Prostate gland (tissue), 2 donors: ENCODE measurements at regions not wholly inside any gene's neighbourhood (a gene's known extent, or its start where the extent isn't known, plus 50 kb on each side); places are given as distances from the start of the nearest gene placed in this dataset.

Experiments used
- DNase-seq: peaks from one replicate; pipeline ENCODE4 v3.0.0-alpha.2; 2019; ENCODE audit warnings: low spot score
- H3K27ac ChIP-seq, 2 donors: fragments of 200-600 bp; sonication (generic); 2 replicates each; pipeline ENCODE4 v1.5.1; 2017 to 2019
- H3K27me3 ChIP-seq: fragments of 200-600 bp; sonication (generic); replicated peaks from 2 replicates; pipeline ENCODE4 v1.5.1; 2019; ENCODE audit not compliant: insufficient read depth
- H3K36me3 ChIP-seq, 2 donors: fragments of 200-600 bp; sonication (generic); 1 replicate in 1 of 2; 2 replicates in 1 of 2; pipeline versions ENCODE4 v1.5.1 to v1.8.1; 2017 to 2019
- H3K4me1 ChIP-seq: fragments of 200-600 bp; sonication (generic); replicated peaks from 2 replicates; pipeline ENCODE4 v1.5.1; 2019
- H3K4me3 ChIP-seq, 2 donors: fragments of 200-600 bp; sonication (generic); 2 replicates each; pipeline ENCODE4 v1.5.1; 2017 to 2019
- H3K9me3 ChIP-seq: fragments of 200-600 bp; sonication (generic); 2 replicates; pipeline ENCODE4 v1.5.1; 2017
- POLR2A ChIP-seq: fragments of 450-650 bp; IDR thresholded peaks from one replicate; pipeline ENCODE4 v1.6.1; 2016; ENCODE audit warnings: antibody characterized with exemption, mild to moderate bottlenecking
- POLR2AphosphoS5 ChIP-seq: sonication (generic); formaldehyde crosslinking; IDR thresholded peaks from one replicate; pipeline ENCODE4 v1.6.1; 2017; ENCODE audit warnings: antibody characterized with exemption
- WGBS: methylation state at CpG from one replicate; pipeline ENCODE4 v1.1.5; 2018; 5-methylcytosine and 5-hydroxymethylcytosine counted together
- intact Hi-C: fragments of 100-400 bp; cut with DNase I; formaldehyde crosslinking; loops from one replicate; pipeline ENCODE4 v1.14.2; 2022
- TF ChIP-seq, protein P1 (sequence below), 4 experiments: fragments of 200-600 bp in 2 of 4; fragments of 450-650 bp in 2 of 4; sonication (generic) in 2 of 4; IDR thresholded peaks; 1 replicate in 3 of 4; 2 replicates in 1 of 4; pipeline ENCODE4 v1.5.1; 2016 to 2019; ENCODE audit warnings: antibody characterized with exemption in 4 of 4, mild to moderate bottlenecking in 2 of 4, moderate library complexity in 2 of 4

- Histone ChIP-seq H3K27ac (no peak overlapping the region), H3K27me3 (no peaks in the 10 kb centered on the region)
- WGBS = 78% methylated on average over 18 of the region's 19 CpGs
Measured at GRCh38 chr9:124179196-124180071, 78.3 kb upstream of the NEK6 start.

GRCh38 chr9:124180557-124180956, 77.2 kb upstream of the NEK6 start:
- H3K36me3 ChIP-seq = no peaks in the 10 kb centered on the region
- intact Hi-C loops = no loop called here
- no peak for DNase-seq
- H3K27me3 ChIP-seq = no peaks in the 10 kb centered on the region
- no peaks in the 10 kb centered on the region for H3K4me1 ChIP-seq
- TF ChIP-seq POLR2AphosphoS5 (no peak), POLR2A (no peak)
- TF ChIP-seq, protein P1, sequence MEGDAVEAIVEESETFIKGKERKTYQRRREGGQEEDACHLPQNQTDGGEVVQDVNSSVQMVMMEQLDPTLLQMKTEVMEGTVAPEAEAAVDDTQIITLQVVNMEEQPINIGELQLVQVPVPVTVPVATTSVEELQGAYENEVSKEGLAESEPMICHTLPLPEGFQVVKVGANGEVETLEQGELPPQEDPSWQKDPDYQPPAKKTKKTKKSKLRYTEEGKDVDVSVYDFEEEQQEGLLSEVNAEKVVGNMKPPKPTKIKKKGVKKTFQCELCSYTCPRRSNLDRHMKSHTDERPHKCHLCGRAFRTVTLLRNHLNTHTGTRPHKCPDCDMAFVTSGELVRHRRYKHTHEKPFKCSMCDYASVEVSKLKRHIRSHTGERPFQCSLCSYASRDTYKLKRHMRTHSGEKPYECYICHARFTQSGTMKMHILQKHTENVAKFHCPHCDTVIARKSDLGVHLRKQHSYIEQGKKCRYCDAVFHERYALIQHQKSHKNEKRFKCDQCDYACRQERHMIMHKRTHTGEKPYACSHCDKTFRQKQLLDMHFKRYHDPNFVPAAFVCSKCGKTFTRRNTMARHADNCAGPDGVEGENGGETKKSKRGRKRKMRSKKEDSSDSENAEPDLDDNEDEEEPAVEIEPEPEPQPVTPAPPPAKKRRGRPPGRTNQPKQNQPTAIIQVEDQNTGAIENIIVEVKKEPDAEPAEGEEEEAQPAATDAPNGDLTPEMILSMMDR (IDR thresholded peaks at IDR 0.05) = no peak
- H3K27ac ChIP-seq = no peak overlapping the region
- H3K9me3 ChIP-seq = no peaks in the 10 kb centered on the region
- 19% methylated on average over 7 of the region's 7 CpGs for WGBS
- H3K4me3 ChIP-seq = no peak overlapping the region

More at GRCh38 chr9:124179196-124180071, 78.3 kb upstream of the NEK6 start:
- DNase-seq = no peak
- Histone ChIP-seq H3K4me1 (no peaks in the 10 kb centered on the region), H3K4me3 (no peak overlapping the region), H3K36me3 (no peaks in the 10 kb centered on the region), H3K9me3 (no peaks in the 10 kb centered on the region)
- TF ChIP-seq POLR2AphosphoS5 = no peak
- TF ChIP-seq, protein P1 (IDR thresholded peaks at IDR 0.05) = no peak
- TF ChIP-seq POLR2A = no peak
- intact Hi-C loops = no loop called here

- 51% methylated on average over 5 of the region's 5 CpGs for WGBS
- no peaks in the 10 kb centered on the region for H3K4me1 ChIP-seq
- no peaks in the 10 kb centered on the region for H3K9me3 ChIP-seq
- TF ChIP-seq POLR2AphosphoS5 (no peak), POLR2A (no peak)
- TF ChIP-seq, protein P1 (IDR thresholded peaks at IDR 0.05) = no peak
- no peaks in the 10 kb centered on the region for H3K27me3 ChIP-seq
- no peak overlapping the region for H3K4me3 ChIP-seq
- no peaks in the 10 kb centered on the region for H3K36me3 ChIP-seq
- no peak for DNase-seq
- H3K27ac ChIP-seq = no peak overlapping the region
- intact Hi-C loops = no loop called here
Measured at GRCh38 chr9:124182741-124183140, 75.0 kb upstream of the NEK6 start.

GRCh38 chr9:124183772-124184171, 74.0 kb upstream of the NEK6 start:
- no peak overlapping the region for H3K27ac ChIP-seq
- DNase-seq = no peak
- WGBS = 83% methylated on average over 3 of the region's 3 CpGs

More at GRCh38 chr9:124183772-124184171, 74.0 kb upstream of the NEK6 start:
- intact Hi-C loops = no loop called here
- TF ChIP-seq POLR2AphosphoS5 (peak; percentile 26), POLR2A (no peak)
- TF ChIP-seq, protein P1 (IDR thresholded peaks at IDR 0.05) = no peak
- Histone ChIP-seq H3K27me3 (no peaks in the 10 kb centered on the region), H3K9me3 (no peaks in the 10 kb centered on the region), H3K4me3 (no peak overlapping the region), H3K4me1 (no peaks in the 10 kb centered on the region), H3K36me3 (no peaks in the 10 kb centered on the region)
